ENCODE measurements at regions not wholly inside any gene's neighbourhood (a gene's known extent, or its start where the extent isn't known, plus 50 kb on each side); places are given as distances from the start of the nearest gene placed in this dataset.

DNA sequence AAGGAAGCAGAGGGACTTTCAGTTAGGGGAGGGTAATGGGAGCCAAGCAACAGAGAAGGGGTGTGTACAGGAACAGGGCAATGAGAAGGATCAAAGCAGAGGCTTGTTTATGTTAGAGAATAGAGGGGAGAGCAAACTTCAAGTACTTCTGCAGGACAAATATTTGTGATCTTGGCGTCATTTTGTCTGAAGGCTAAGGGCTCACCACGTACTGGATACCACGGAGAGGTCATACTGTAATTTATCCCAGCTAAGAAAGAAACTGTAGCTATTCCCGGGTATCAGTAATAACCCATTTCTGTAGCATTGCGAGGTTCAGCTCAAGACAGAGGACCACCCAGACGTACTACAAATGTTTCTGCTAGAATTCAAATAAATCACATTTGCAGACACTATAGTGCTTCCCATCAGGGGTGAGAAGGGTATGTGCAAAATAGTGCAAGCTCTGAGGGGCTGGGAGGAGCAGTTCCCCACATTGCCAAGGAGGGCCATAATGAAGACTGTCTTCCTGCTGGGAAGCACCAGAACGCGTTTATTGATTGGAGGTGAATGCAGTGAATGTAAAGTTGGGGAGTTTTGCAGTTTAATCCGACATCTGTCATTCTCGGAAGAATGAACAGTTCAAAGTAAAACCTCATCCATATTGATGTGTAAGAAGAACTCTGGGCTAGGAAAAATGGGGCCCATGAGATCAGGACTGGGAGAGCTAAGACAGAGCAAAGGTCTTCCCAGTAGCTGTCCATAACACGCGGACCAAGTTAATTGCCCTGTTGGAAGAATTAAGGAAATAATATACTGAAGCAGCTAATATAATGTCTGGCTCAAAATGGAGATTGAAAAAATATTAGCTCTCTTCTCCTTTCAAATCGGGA, 136.9 kb downstream of the RWDD3 start:
- TF ChIP-seq, protein P1, sequence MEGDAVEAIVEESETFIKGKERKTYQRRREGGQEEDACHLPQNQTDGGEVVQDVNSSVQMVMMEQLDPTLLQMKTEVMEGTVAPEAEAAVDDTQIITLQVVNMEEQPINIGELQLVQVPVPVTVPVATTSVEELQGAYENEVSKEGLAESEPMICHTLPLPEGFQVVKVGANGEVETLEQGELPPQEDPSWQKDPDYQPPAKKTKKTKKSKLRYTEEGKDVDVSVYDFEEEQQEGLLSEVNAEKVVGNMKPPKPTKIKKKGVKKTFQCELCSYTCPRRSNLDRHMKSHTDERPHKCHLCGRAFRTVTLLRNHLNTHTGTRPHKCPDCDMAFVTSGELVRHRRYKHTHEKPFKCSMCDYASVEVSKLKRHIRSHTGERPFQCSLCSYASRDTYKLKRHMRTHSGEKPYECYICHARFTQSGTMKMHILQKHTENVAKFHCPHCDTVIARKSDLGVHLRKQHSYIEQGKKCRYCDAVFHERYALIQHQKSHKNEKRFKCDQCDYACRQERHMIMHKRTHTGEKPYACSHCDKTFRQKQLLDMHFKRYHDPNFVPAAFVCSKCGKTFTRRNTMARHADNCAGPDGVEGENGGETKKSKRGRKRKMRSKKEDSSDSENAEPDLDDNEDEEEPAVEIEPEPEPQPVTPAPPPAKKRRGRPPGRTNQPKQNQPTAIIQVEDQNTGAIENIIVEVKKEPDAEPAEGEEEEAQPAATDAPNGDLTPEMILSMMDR (IDR thresholded peaks at IDR 0.05; ENCODE audit: insufficient read depth, low read length, poor library complexity, severe bottlenecking): no peak
- no peak for TF ChIP-seq EZH2phosphoT487 (conservative IDR thresholded peaks at IDR 0.05; ENCODE audit: low read length)
